ENCODE measurements at regions not wholly inside any gene's neighbourhood (a gene's known extent, or its start where the extent isn't known, plus 50 kb on each side); places are given as distances from the start of the nearest gene placed in this dataset.

DNA sequence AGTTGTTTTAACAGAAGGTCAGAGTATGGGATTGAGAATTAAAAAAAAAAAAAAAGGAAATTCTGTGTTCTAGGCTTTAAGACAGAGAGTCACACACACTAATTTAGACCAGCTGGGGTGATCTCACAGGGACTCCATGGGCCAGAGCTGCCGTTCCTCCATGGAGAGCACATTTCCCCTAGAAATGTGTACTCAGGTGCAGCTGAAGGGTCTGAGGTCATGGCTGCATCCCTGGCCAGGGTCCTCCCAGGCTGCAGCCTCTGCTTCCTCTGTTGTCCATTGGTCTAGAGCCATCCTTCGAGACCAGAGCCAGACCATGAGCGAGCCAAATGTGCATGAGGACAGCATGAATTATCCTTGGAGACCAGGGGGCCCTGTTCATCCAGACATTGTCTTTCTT, 190.1 kb upstream of the TNP1 start:
- no peak for TF ChIP-seq EZH2 (IDR thresholded peaks at IDR 0.05; ENCODE audit: borderline replicate concordance, low read depth, low read length, poor library complexity, severe bottlenecking)
- TF ChIP-seq, protein P1, sequence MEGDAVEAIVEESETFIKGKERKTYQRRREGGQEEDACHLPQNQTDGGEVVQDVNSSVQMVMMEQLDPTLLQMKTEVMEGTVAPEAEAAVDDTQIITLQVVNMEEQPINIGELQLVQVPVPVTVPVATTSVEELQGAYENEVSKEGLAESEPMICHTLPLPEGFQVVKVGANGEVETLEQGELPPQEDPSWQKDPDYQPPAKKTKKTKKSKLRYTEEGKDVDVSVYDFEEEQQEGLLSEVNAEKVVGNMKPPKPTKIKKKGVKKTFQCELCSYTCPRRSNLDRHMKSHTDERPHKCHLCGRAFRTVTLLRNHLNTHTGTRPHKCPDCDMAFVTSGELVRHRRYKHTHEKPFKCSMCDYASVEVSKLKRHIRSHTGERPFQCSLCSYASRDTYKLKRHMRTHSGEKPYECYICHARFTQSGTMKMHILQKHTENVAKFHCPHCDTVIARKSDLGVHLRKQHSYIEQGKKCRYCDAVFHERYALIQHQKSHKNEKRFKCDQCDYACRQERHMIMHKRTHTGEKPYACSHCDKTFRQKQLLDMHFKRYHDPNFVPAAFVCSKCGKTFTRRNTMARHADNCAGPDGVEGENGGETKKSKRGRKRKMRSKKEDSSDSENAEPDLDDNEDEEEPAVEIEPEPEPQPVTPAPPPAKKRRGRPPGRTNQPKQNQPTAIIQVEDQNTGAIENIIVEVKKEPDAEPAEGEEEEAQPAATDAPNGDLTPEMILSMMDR (conservative IDR thresholded peaks at IDR 0.05; ENCODE audit: low read depth, low read length) = no peak
